ENCODE measurements at regions not wholly inside any gene's neighbourhood (a gene's known extent, or its start where the extent isn't known, plus 50 kb on each side); places are given as distances from the start of the nearest gene placed in this dataset.

DNA sequence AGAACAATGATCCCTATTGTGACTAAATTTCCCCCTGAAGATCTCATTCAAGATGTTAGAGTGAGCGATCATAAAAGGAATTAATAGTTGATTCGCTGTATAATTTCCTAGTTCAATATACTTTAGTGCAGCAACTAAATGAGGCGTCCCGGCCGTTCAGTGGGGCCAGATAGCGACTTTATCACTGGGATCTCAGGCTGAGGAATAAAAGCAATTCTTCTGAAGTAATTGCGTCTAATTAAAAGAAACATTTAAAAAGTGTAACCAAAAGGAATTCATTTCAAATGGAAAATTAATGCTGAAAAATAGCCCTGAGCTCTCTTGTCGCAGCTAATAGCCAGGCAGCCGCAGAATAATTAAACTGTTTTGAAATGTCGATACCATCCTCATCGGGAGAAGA lies 82.2 kb upstream of the TOP1 start:
- TF ChIP-seq RAD21 (IDR thresholded peaks at IDR 0.05) (no peak), FOXA2 (IDR thresholded peaks at IDR 0.05) (no peak), SP1 (IDR thresholded peaks at IDR 0.05) (no peak), EGR1 (IDR thresholded peaks at IDR 0.05; ENCODE audit: low read depth in 2 of 2) (no peak)
- TF ChIP-seq, protein P1, sequence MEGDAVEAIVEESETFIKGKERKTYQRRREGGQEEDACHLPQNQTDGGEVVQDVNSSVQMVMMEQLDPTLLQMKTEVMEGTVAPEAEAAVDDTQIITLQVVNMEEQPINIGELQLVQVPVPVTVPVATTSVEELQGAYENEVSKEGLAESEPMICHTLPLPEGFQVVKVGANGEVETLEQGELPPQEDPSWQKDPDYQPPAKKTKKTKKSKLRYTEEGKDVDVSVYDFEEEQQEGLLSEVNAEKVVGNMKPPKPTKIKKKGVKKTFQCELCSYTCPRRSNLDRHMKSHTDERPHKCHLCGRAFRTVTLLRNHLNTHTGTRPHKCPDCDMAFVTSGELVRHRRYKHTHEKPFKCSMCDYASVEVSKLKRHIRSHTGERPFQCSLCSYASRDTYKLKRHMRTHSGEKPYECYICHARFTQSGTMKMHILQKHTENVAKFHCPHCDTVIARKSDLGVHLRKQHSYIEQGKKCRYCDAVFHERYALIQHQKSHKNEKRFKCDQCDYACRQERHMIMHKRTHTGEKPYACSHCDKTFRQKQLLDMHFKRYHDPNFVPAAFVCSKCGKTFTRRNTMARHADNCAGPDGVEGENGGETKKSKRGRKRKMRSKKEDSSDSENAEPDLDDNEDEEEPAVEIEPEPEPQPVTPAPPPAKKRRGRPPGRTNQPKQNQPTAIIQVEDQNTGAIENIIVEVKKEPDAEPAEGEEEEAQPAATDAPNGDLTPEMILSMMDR (IDR thresholded peaks at IDR 0.05; ENCODE audit: low read depth, low read length, missing input control) = no peak
- TF ChIP-seq, protein P2, sequence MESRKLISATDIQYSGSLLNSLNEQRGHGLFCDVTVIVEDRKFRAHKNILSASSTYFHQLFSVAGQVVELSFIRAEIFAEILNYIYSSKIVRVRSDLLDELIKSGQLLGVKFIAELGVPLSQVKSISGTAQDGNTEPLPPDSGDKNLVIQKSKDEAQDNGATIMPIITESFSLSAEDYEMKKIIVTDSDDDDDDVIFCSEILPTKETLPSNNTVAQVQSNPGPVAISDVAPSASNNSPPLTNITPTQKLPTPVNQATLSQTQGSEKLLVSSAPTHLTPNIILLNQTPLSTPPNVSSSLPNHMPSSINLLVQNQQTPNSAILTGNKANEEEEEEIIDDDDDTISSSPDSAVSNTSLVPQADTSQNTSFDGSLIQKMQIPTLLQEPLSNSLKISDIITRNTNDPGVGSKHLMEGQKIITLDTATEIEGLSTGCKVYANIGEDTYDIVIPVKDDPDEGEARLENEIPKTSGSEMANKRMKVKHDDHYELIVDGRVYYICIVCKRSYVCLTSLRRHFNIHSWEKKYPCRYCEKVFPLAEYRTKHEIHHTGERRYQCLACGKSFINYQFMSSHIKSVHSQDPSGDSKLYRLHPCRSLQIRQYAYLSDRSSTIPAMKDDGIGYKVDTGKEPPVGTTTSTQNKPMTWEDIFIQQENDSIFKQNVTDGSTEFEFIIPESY (IDR thresholded peaks at IDR 0.05) = no peak
- TF ChIP-seq, protein P3, sequence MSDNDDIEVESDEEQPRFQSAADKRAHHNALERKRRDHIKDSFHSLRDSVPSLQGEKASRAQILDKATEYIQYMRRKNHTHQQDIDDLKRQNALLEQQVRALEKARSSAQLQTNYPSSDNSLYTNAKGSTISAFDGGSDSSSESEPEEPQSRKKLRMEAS (IDR thresholded peaks at IDR 0.05) = no peak
